ENCODE measurements at regions not wholly inside any gene's neighbourhood (a gene's known extent, or its start where the extent isn't known, plus 50 kb on each side); places are given as distances from the start of the nearest gene placed in this dataset.

DNA sequence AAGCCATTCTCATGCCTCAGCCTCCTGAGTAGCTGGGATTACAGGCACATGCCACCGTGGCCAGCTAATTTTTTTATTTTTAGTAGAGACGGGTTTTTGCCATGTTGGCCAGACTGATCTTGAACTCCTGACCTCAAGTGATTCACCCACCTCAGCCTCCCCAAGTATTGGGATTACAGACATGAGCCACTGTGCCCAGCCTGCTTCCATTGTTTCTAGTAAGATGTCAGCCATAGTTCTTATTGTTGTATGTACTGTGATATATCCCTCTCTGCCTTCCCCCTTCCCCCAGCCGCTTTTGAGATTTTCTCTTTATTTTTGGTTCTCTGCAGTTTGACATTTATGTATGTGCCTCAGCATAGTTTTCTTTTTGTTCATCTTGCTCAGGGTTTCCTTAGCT is 87.9 kb upstream of the KLF14 start:
- H3K9me3 ChIP-seq (ENCODE audit: control insufficient read depth, low read length): no peaks in the 10 kb centered on the region
- H3K27me3 ChIP-seq (replicated peaks; ENCODE audit: control insufficient read depth, insufficient read depth, low read length, poor library complexity, severe bottlenecking): no peaks in the 10 kb centered on the region
- no peaks in the 10 kb centered on the region for H3K36me3 ChIP-seq (ENCODE audit: control insufficient read depth, insufficient read depth, low read length)
- H3K4me1 ChIP-seq (ENCODE audit: control insufficient read depth, insufficient read depth, low read length, poor library complexity, severe bottlenecking): no peaks in the 10 kb centered on the region
- H3K27ac ChIP-seq (ENCODE audit: insufficient read depth, low read length, poor library complexity, severe bottlenecking): no peak overlapping the region
- no peak for DNase-seq
- H3K4me3 ChIP-seq (ENCODE audit: insufficient read depth, low read depth, low read length, poor library complexity, severe bottlenecking): no peak overlapping the region

DNA sequence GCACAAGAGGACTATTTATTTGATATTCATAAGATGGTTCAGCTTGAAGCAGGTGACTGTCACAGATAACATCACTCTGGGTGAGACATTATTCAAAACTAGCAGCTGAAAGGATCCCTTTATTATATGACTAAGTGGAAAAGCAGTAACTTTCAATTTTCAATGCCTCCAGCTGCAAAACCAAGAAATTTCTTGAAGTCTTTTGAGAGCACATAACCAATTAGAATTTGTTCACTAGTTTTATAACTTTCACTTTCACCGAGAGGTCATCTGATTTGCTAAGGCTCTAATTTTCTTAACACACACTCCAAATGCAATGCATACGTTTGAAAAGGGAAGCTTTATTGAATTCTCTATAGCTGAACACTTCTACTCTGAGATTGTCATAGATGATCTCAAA is 88.6 kb upstream of the KLF14 start:
- no peaks in the 10 kb centered on the region for H3K36me3 ChIP-seq (ENCODE audit: control insufficient read depth, insufficient read depth, low read length)
- DNase-seq: no peak
- no peak overlapping the region for H3K4me3 ChIP-seq (ENCODE audit: insufficient read depth, low read depth, low read length, poor library complexity, severe bottlenecking)

DNA sequence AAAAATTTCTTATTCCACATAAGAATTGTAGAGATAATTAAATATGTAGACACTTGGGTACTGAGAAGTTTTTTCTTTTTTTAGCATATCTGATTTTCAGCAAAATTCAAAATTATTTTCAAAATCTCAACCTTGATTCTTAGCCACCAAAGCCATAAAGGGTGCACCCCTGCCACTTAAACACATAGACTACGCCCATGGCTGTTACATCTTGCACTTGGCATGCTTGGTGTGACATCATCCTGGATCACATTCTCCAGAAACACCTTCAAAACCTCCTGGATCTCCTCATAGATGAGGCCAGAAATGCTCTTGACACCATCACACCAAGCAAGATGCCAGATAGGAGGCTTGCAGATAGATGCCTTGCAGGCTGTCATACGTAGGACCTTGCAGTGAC is 89.1 kb upstream of the KLF14 start:
- DNase-seq: no peak
- Histone ChIP-seq H3K4me1 (ENCODE audit: control insufficient read depth, insufficient read depth, low read length, poor library complexity, severe bottlenecking) (no peaks in the 10 kb centered on the region), H3K27me3 (replicated peaks; ENCODE audit: control insufficient read depth, insufficient read depth, low read length, poor library complexity, severe bottlenecking) (no peaks in the 10 kb centered on the region), H3K9me3 (ENCODE audit: control insufficient read depth, low read length) (no peaks in the 10 kb centered on the region), H3K4me3 (ENCODE audit: insufficient read depth, low read depth, low read length, poor library complexity, severe bottlenecking) (no peak overlapping the region), H3K36me3 (ENCODE audit: control insufficient read depth, insufficient read depth, low read length) (no peaks in the 10 kb centered on the region), H3K27ac (ENCODE audit: insufficient read depth, low read length, poor library complexity, severe bottlenecking) (no peak overlapping the region)

More for the DNA sequence above, 88.6 kb upstream of the KLF14 start:
- no peaks in the 10 kb centered on the region for H3K9me3 ChIP-seq (ENCODE audit: control insufficient read depth, low read length)
- no peaks in the 10 kb centered on the region for H3K27me3 ChIP-seq (replicated peaks; ENCODE audit: control insufficient read depth, insufficient read depth, low read length, poor library complexity, severe bottlenecking)
- H3K27ac ChIP-seq (ENCODE audit: insufficient read depth, low read length, poor library complexity, severe bottlenecking): no peak overlapping the region
- H3K4me1 ChIP-seq (ENCODE audit: control insufficient read depth, insufficient read depth, low read length, poor library complexity, severe bottlenecking): no peaks in the 10 kb centered on the region

DNA sequence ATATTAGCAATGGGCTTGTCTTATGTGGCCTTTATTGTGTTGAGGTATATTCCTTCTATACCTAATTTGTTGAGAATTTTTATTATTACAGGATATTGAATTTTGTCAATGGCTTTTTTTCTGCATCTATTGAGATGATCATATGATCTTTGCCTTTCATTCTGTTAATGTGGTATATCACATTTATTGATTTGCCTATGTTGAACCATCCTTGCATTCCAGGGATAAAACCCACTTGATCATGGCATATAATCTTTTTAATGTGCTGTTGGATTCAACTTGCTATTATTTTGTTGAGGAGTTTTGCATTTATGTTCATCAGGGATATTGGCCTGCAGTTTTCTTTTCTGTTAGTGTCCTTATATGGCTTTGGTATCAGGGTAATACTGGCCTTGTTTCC is 91.8 kb upstream of the KLF14 start:
- no peaks in the 10 kb centered on the region for H3K4me1 ChIP-seq (ENCODE audit: control insufficient read depth, insufficient read depth, low read length, poor library complexity, severe bottlenecking)
- H3K27me3 ChIP-seq (replicated peaks; ENCODE audit: control insufficient read depth, insufficient read depth, low read length, poor library complexity, severe bottlenecking): no peaks in the 10 kb centered on the region
- no peaks in the 10 kb centered on the region for H3K9me3 ChIP-seq (ENCODE audit: control insufficient read depth, low read length)
- H3K27ac ChIP-seq (ENCODE audit: insufficient read depth, low read length, poor library complexity, severe bottlenecking): no peak overlapping the region
- H3K4me3 ChIP-seq (ENCODE audit: insufficient read depth, low read depth, low read length, poor library complexity, severe bottlenecking): no peak overlapping the region
- no peaks in the 10 kb centered on the region for H3K36me3 ChIP-seq (ENCODE audit: control insufficient read depth, insufficient read depth, low read length)
- DNase-seq: no peak

DNA sequence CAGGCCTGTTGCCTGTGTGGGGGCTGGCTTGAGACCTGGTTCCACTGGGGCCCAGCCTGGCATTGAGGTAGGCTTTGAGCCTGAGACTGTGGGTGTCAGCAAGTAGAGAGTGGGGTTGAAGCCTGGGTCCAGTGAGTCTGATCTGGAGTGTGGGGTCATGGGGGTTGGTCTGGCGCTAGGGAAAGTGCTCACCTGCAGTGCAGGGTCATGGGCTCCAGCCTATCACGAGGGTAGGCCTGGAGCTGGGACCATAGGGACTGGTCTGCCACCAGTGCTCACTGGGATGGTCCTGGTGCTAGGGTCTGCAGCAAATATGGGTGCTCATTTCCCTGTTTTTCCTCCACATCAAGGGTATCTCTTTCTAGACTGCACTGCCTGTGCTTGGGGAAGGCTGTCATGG is 95.4 kb upstream of the KLF14 start:
- H3K4me1 ChIP-seq (ENCODE audit: control insufficient read depth, insufficient read depth, low read length, poor library complexity, severe bottlenecking): no peaks in the 10 kb centered on the region
- H3K36me3 ChIP-seq (ENCODE audit: control insufficient read depth, insufficient read depth, low read length): no peaks in the 10 kb centered on the region
- H3K4me3 ChIP-seq (ENCODE audit: insufficient read depth, low read depth, low read length, poor library complexity, severe bottlenecking): no peak overlapping the region
- no peaks in the 10 kb centered on the region for H3K9me3 ChIP-seq (ENCODE audit: control insufficient read depth, low read length)
- no peak for DNase-seq
- H3K27me3 ChIP-seq (replicated peaks; ENCODE audit: control insufficient read depth, insufficient read depth, low read length, poor library complexity, severe bottlenecking): no peaks in the 10 kb centered on the region
- no peak overlapping the region for H3K27ac ChIP-seq (ENCODE audit: insufficient read depth, low read length, poor library complexity, severe bottlenecking)

DNA sequence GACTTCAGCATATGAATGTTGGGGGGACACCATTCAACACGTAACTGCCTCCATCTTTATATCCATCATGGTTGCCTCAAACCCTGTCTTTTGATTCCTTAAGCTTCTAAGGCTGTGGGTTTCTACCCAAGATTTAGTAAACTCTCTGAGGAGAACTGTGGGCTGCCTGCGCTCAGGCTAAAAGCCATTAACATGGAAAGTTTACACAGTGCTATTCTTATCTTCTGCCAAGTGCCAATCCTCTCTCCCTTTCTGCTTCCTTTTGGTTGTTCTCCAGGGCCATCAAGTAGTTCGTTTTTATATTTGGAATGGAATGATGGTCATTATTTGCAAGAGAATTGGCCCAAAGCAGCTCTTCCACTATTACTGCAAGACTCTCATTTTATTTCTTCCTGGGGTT is 97.3 kb upstream of the KLF14 start:
- Histone ChIP-seq H3K4me3 (ENCODE audit: insufficient read depth, low read depth, low read length, poor library complexity, severe bottlenecking) (no peak overlapping the region), H3K27ac (ENCODE audit: insufficient read depth, low read length, poor library complexity, severe bottlenecking) (no peak overlapping the region), H3K4me1 (ENCODE audit: control insufficient read depth, insufficient read depth, low read length, poor library complexity, severe bottlenecking) (no peaks in the 10 kb centered on the region), H3K27me3 (replicated peaks; ENCODE audit: control insufficient read depth, insufficient read depth, low read length, poor library complexity, severe bottlenecking) (no peaks in the 10 kb centered on the region), H3K36me3 (ENCODE audit: control insufficient read depth, insufficient read depth, low read length) (no peaks in the 10 kb centered on the region), H3K9me3 (ENCODE audit: control insufficient read depth, low read length) (no peaks in the 10 kb centered on the region)
- no peak for DNase-seq

DNA sequence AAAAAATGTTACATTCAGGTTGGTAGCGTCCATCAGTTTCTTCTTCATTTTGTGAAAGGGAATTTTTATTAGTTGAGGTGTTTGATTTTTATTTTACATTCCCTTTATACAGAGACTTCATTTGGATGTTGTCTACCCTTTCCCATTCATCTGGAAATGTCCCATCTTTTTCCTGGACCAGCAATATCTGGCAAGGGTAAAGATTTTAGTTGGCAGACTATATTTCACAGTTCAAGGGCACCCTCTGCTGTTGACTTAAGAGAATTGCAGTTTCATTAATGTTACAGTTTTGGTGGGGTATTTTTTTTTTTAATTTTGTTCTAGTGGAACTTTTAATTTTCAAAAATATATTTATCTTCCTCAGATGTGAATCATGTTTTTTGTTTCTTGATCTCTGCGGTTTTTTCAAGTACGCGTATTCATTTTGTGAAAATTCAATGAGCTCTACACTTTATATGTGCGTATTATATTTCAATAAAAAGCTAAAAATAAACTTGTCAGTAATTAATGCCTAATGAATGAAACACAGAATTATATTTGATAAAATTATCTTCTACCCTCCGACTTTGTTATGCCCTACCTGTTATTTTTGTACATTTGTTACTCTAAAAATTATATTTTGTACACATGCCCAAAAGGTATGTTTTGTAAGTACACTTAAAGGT is 97.9 kb upstream of the KLF14 start:
- Histone ChIP-seq H3K36me3 (ENCODE audit: control insufficient read depth, insufficient read depth, low read length) (no peaks in the 10 kb centered on the region), H3K27ac (ENCODE audit: insufficient read depth, low read length, poor library complexity, severe bottlenecking) (no peak overlapping the region), H3K9me3 (ENCODE audit: control insufficient read depth, low read length) (no peaks in the 10 kb centered on the region), H3K4me1 (ENCODE audit: control insufficient read depth, insufficient read depth, low read length, poor library complexity, severe bottlenecking) (no peaks in the 10 kb centered on the region), H3K27me3 (replicated peaks; ENCODE audit: control insufficient read depth, insufficient read depth, low read length, poor library complexity, severe bottlenecking) (no peaks in the 10 kb centered on the region), H3K4me3 (ENCODE audit: insufficient read depth, low read depth, low read length, poor library complexity, severe bottlenecking) (no peak overlapping the region)
- no peak for DNase-seq

DNA sequence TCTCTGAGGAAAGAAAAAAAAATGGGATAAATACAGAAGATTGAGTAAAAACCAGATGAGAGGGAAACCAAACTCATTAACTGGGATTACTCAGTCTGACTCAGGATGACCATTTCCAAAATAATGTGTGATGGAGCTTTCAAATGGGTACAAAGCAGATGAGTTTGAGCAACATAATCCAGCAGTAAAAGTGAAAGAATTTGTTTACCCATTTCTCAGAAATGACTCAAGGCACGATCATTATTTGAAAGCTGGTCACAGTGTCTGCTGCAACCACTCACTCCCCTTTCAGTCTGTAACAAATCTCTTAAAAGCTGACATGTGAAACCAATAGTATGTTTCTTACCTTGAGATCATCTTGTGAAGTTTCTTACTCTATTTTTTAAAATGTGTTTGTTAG is 104.7 kb upstream of the KLF14 start:
- Histone ChIP-seq H3K4me3 (ENCODE audit: insufficient read depth, low read depth, low read length, poor library complexity, severe bottlenecking) (no peak overlapping the region), H3K27me3 (replicated peaks; ENCODE audit: control insufficient read depth, insufficient read depth, low read length, poor library complexity, severe bottlenecking) (peaks cover under 1% of the 10 kb centered on the region), H3K4me1 (ENCODE audit: control insufficient read depth, insufficient read depth, low read length, poor library complexity, severe bottlenecking) (no peaks in the 10 kb centered on the region), H3K36me3 (ENCODE audit: control insufficient read depth, insufficient read depth, low read length) (no peaks in the 10 kb centered on the region), H3K9me3 (ENCODE audit: control insufficient read depth, low read length) (no peaks in the 10 kb centered on the region), H3K27ac (ENCODE audit: insufficient read depth, low read length, poor library complexity, severe bottlenecking) (no peak overlapping the region)
- no peak for DNase-seq

DNA sequence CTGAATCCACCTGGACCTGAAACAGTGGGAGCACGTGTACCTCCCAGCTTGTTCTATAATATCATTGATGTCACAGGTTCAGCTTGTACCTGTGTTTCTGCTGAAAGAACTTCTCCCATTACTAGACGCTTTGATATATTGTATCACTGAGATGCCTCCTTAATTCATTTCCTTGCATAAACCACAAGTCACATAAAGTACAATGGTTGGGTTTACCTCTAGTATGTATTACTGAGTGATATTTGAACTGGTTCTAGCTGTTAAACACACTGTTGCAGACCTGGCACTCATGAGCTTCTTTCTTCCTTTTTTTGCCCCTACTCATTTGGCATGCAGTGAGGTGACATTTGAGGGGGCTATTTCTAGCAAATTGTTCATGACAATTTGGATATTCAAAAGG is 106.6 kb upstream of the KLF14 start:
- no peak overlapping the region for H3K4me3 ChIP-seq (ENCODE audit: insufficient read depth, low read depth, low read length, poor library complexity, severe bottlenecking)
- DNase-seq: no peak
- no peaks in the 10 kb centered on the region for H3K36me3 ChIP-seq (ENCODE audit: control insufficient read depth, insufficient read depth, low read length)
- H3K9me3 ChIP-seq (ENCODE audit: control insufficient read depth, low read length): no peaks in the 10 kb centered on the region
- no peak overlapping the region for H3K27ac ChIP-seq (ENCODE audit: insufficient read depth, low read length, poor library complexity, severe bottlenecking)
- peaks cover 4% of the 10 kb centered on the region for H3K27me3 ChIP-seq (replicated peaks; ENCODE audit: control insufficient read depth, insufficient read depth, low read length, poor library complexity, severe bottlenecking)
- no peaks in the 10 kb centered on the region for H3K4me1 ChIP-seq (ENCODE audit: control insufficient read depth, insufficient read depth, low read length, poor library complexity, severe bottlenecking)

DNA sequence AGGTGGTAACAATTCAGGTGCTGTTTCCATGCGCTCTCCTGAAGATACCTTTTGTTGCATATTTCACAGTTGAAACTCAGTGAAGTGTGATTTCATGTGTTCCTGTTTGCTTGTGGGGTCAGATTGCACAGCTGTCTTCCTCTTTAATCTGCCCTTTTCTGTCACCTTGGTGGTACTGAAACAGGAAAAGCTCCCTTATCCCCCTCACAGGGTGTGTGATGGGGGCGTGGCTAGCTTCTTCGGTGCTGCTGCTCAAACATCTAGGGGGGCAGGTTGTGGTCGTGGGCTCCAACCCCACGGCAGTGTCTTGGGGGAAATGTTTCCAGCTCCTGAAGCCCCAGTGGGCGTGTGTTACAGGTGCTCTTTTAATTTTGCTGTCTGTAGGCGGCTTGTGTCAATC is 107.4 kb upstream of the KLF14 start:
- H3K36me3 ChIP-seq (ENCODE audit: control insufficient read depth, insufficient read depth, low read length): no peaks in the 10 kb centered on the region
- H3K9me3 ChIP-seq (ENCODE audit: control insufficient read depth, low read length): no peaks in the 10 kb centered on the region
- no peaks in the 10 kb centered on the region for H3K4me1 ChIP-seq (ENCODE audit: control insufficient read depth, insufficient read depth, low read length, poor library complexity, severe bottlenecking)
- H3K27ac ChIP-seq (ENCODE audit: insufficient read depth, low read length, poor library complexity, severe bottlenecking): no peak overlapping the region
- DNase-seq: no peak
- no peak overlapping the region for H3K4me3 ChIP-seq (ENCODE audit: insufficient read depth, low read depth, low read length, poor library complexity, severe bottlenecking)
- H3K27me3 ChIP-seq (replicated peaks; ENCODE audit: control insufficient read depth, insufficient read depth, low read length, poor library complexity, severe bottlenecking): peaks cover 4% of the 10 kb centered on the region
